GM12875 (cell line): ENCODE measurements at regions not wholly inside any gene's neighbourhood (a gene's known extent, or its start where the extent isn't known, plus 50 kb on each side); places are given as distances from the start of the nearest gene placed in this dataset.

ENCODE experiments used
- H3K4me3 ChIP-seq: one replicate; pipeline ENCODE4 v1.5.1; 2011; ENCODE audit warnings: low read depth, low read length, control low read depth
- TF ChIP-seq, protein P1 (sequence below): IDR thresholded peaks from 2 replicates; pipeline ENCODE4 v1.5.1; 2011; ENCODE audit warnings: low read depth, mild to moderate bottlenecking, control low read depth, inconsistent platforms, low read length, moderate library complexity, borderline replicate concordance; ENCODE audit not compliant: insufficient read depth

DNA sequence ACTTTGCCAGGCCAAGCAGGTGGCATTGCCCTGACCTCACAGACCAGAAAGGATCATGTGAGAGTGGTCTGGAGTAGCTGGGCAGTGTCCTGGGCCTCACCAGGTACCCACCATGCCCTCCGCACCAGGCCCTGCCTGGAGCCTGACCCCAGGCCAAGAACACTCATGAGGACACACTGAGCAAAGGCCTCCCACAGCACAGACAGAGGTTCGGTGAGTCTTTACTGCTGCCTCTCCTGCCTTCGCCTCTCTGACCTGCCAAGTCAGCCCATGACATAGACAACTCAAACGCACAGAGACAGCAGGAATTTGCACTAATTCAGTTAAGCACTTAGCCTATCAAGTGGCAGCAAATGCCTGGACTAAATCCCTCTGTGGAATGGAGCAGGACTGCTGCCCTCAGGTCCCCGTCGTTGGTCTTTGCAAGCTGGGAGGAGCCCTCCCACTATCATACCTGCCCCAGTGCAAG is 62.5 kb downstream of the RHOB start:
- no peak overlapping the region for H3K4me3 ChIP-seq
- TF ChIP-seq, protein P1, sequence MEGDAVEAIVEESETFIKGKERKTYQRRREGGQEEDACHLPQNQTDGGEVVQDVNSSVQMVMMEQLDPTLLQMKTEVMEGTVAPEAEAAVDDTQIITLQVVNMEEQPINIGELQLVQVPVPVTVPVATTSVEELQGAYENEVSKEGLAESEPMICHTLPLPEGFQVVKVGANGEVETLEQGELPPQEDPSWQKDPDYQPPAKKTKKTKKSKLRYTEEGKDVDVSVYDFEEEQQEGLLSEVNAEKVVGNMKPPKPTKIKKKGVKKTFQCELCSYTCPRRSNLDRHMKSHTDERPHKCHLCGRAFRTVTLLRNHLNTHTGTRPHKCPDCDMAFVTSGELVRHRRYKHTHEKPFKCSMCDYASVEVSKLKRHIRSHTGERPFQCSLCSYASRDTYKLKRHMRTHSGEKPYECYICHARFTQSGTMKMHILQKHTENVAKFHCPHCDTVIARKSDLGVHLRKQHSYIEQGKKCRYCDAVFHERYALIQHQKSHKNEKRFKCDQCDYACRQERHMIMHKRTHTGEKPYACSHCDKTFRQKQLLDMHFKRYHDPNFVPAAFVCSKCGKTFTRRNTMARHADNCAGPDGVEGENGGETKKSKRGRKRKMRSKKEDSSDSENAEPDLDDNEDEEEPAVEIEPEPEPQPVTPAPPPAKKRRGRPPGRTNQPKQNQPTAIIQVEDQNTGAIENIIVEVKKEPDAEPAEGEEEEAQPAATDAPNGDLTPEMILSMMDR = no peak

DNA sequence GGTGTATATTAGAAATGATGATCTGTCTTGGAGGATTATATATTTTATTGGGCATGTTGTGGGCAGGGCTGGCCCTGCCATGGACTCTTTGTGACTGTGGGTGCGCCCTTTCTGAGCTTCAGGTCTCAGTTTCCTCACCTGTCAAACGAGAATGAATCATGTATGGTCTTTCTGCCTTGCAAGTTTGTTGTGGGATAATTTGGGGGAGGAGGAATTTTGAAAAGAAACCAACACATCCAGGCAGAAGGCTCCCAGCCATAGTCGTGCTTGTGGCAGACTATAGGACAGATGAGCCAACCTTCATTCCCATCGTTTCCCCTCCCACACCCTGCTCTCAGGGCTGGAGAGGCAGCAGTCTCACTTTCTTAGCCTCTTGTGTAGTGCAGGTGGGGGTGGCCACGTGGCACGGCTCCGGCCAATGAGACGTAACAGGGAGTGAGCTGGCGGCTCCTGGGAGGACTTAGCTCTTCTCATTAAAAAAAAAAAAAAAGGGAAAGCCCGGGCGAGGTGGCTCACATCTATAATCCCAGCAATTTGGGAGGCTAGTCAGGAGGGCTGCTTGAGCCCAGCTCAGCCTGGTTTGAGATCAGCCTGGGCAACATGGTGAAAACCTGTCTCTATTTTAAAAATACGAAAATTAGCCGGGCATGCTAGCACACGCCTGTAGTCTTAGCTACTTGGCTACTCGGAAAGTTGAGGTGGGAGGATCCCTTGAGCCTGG is 63.1 kb downstream of the RHOB start:
- H3K4me3 ChIP-seq = no peak overlapping the region

DNA sequence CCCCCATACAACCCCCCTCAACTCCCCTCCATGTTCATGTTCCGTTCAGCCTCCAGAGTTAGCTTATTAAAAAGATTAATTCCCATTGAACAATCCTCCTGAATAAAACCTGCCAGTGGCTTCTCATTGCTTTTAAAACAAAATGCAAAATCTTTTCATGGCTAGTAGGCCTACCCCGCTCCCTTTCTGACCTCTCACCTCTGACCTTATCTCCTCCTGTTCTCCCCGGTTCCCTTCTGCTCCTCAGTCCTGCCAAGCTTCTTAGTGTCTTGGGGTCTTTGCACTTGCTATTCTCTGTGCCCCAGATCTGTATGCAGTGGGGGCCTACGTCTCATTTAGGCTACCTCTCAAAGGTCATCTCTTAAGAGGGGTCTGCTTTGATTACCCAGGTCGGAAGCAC is 64.3 kb downstream of the RHOB start:
- no peak overlapping the region for H3K4me3 ChIP-seq
- TF ChIP-seq, protein P1 = no peak

More for the DNA sequence above, 63.1 kb downstream of the RHOB start:
- TF ChIP-seq, protein P1 = no peak

DNA sequence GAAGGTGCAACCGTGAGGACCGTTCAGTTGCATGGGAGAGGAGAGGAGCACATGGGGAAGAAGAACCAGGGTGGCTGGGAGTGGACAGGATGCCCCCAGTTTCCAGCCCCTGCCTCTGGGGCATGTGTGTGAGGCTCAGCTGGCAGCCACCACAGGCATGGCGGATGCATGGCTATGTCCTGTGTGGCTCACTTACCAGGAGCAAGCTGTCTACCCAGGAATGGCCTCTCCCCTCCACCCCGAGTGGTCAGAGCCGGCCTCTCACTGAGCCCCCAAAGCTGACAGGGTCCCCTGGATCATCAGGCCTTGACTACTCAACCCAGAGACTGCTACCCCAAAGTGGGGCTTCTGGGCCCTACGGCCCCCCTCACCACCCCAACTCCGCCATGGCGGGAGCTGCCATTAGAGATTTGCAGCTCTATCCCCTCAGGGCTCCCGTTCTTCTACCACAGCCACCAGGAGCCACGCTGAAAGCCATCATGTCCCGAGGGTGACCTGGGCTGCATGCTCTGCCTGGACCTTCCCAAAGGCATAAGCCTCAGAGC is 65.3 kb downstream of the RHOB start:
- H3K4me3 ChIP-seq = no peak overlapping the region
- TF ChIP-seq, protein P1 = no peak

DNA sequence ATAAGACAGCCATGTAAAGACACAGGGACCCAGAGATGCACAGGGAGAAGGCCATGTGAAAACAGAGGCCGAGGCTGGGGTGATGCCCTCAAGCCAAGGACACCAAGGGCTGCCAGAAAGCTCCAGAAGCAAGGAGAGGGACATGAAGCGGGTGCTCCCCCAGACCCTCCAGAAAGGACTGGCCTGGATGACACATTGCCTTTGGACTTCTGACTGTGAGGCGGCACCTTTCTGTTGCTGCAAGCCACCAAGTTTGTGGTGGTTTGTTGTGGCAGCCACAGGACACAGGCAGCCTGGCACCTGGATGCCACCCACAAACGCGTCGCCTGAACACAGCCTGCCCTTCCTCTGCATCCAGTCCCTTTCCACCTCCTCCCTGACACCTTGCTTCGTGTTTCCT is 67.1 kb downstream of the RHOB start:
- TF ChIP-seq, protein P1 = no peak
- no peak overlapping the region for H3K4me3 ChIP-seq

DNA sequence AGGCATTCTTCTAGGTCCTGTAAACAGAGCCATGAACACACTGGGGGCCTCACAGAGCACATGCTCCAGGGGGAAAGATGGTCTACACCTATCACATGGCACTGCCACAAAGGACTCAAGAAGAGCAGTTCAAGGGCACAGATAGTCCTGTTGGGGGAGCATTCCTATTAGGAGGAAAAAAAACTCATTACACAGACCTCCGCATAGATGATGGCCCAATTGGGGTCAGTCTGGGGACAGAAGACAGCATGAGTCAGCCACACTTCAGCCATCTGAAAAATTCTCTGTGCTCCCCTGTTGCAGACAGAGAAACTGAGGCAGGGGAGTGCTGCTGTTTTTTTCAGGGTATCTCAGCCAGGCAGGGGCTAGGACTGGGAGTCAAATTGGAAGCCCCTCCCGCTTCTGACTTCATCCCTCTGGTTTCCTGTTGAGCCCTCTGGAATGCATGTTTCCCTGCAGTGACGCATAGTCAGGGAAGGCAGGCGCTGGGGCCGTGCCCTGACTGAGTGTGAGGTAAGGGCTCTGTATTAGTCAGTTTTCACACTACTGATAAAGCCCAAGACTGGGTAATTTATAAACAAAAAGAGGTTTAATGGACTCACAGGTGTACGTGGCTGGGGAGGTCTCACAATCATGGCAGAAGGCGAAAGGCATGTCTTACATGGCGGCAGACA is 67.9 kb downstream of the RHOB start:
- TF ChIP-seq, protein P1 = no peak
- no peak overlapping the region for H3K4me3 ChIP-seq
